Immature natural killer cell (primary cell): ENCODE measurements at regions not wholly inside any gene's neighbourhood (a gene's known extent, or its start where the extent isn't known, plus 50 kb on each side); places are given as distances from the start of the nearest gene placed in this dataset.

Source experiments
- DNase-seq, 3 donors: peaks; one replicate each; pipeline ENCODE4 v3.0.0; 2022; ENCODE audit warnings: mixed read lengths in 1 of 3
- H3K27ac Mint-ChIP-seq, 6 donors: one replicate each; pipeline ENCODE4 v1.8.0; 2020; ENCODE audit warnings: mixed read lengths in 6 of 6, mild to moderate bottlenecking in 5 of 6, inconsistent platforms in 4 of 6, moderate library complexity in 3 of 6
- H3K27me3 Mint-ChIP-seq, 3 donors: one replicate each; pipeline ENCODE4 v1.8.0; 2020 to 2021; ENCODE audit warnings: low read depth in 3 of 3, mild to moderate bottlenecking in 3 of 3, mixed read lengths in 3 of 3, moderate library complexity in 3 of 3, inconsistent platforms in 1 of 3
- H3K36me3 Mint-ChIP-seq, 3 donors: one replicate each; pipeline ENCODE4 v1.8.0; 2020; ENCODE audit warnings: mixed read lengths in 3 of 3, inconsistent platforms in 2 of 3, mild to moderate bottlenecking in 2 of 3
- H3K4me1 Mint-ChIP-seq, 2 donors: one replicate each; pipeline ENCODE4 v1.8.0; 2020; ENCODE audit warnings: inconsistent platforms in 2 of 2, mild to moderate bottlenecking in 2 of 2, mixed read lengths in 2 of 2, moderate library complexity in 1 of 2
- H3K4me3 Mint-ChIP-seq, 5 donors: one replicate each; pipeline ENCODE4 v1.8.0; 2020; ENCODE audit warnings: mild to moderate bottlenecking in 5 of 5, mixed read lengths in 5 of 5, inconsistent platforms in 3 of 5, moderate library complexity in 3 of 5
- H3K9me3 Mint-ChIP-seq, 6 donors: one replicate each; pipeline ENCODE4 v1.8.0; 2020; ENCODE audit warnings: mild to moderate bottlenecking in 6 of 6, mixed read lengths in 6 of 6, inconsistent platforms in 4 of 6, moderate library complexity in 3 of 6

GRCh38 chr6:146879406-146880117, 280.8 kb downstream of the ADGB start:
- Mint-ChIP-seq H3K27ac (no peak overlapping the region), H3K4me1 (peaks cover 0 to 8% of the 10 kb centered on the region in 2 donors), H3K9me3 (peaks cover 0 to 2% (median 0%) of the 10 kb centered on the region in 6 donors), H3K36me3 (no peaks in the 10 kb centered on the region), H3K4me3 (no peak overlapping the region), H3K27me3 (peaks cover 1 to 3% (median 2%) of the 10 kb centered on the region in 3 donors)
- DNase-seq, result no peak

GRCh38 chr6:146881228-146882181, 282.7 kb downstream of the ADGB start:
- peaks cover 1 to 2% (median 2%) of the 10 kb centered on the region in 3 donors for H3K27me3 Mint-ChIP-seq
- H3K27ac Mint-ChIP-seq, result no peak overlapping the region
- no peak for DNase-seq
- H3K4me3 Mint-ChIP-seq, result no peak overlapping the region
- H3K9me3 Mint-ChIP-seq, result peaks cover 0 to 2% (median 0%) of the 10 kb centered on the region in 6 donors
- no peaks in the 10 kb centered on the region for H3K36me3 Mint-ChIP-seq
- H3K4me1 Mint-ChIP-seq, result peaks cover 0 to 5% of the 10 kb centered on the region in 2 donors

GRCh38 chr6:146883640-146884531, 285.1 kb downstream of the ADGB start:
- H3K4me3 Mint-ChIP-seq, result no peak overlapping the region
- peaks cover 0 to 8% (median 0%) of the 10 kb centered on the region in 6 donors for H3K9me3 Mint-ChIP-seq
- H3K27me3 Mint-ChIP-seq, result peaks cover 0 to 4% (median 1%) of the 10 kb centered on the region in 3 donors
- H3K4me1 Mint-ChIP-seq, result no peaks in the 10 kb centered on the region
- H3K36me3 Mint-ChIP-seq, result no peaks in the 10 kb centered on the region
- no peak overlapping the region for H3K27ac Mint-ChIP-seq
- DNase-seq, result no peak

GRCh38 chr6:146884728-146885127, 286.0 kb downstream of the ADGB start:
- Mint-ChIP-seq H3K9me3 (peaks cover 0 to 8% (median 0%) of the 10 kb centered on the region in 6 donors), H3K4me1 (no peaks in the 10 kb centered on the region), H3K27ac (no peak overlapping the region), H3K4me3 (no peak overlapping the region), H3K36me3 (no peaks in the 10 kb centered on the region), H3K27me3 (peaks cover 0 to 4% (median 1%) of the 10 kb centered on the region in 3 donors)
- no peak for DNase-seq

- no peak overlapping the region for H3K4me3 Mint-ChIP-seq
- H3K27me3 Mint-ChIP-seq, result peaks cover 0 to 4% (median 1%) of the 10 kb centered on the region in 3 donors
- no peaks in the 10 kb centered on the region for H3K4me1 Mint-ChIP-seq
- no peaks in the 10 kb centered on the region for H3K36me3 Mint-ChIP-seq
- no peak overlapping the region for H3K27ac Mint-ChIP-seq
- H3K9me3 Mint-ChIP-seq, result peaks cover 0 to 8% (median 0%) of the 10 kb centered on the region in 6 donors
- no peak for DNase-seq
Measured at GRCh38 chr6:146885708-146886457, 287.1 kb downstream of the ADGB start.

GRCh38 chr6:146886587-146887446, 288.0 kb downstream of the ADGB start:
- no peak overlapping the region for H3K27ac Mint-ChIP-seq
- peaks cover 0 to 4% (median 1%) of the 10 kb centered on the region in 3 donors for H3K27me3 Mint-ChIP-seq
- no peak for DNase-seq
- no peaks in the 10 kb centered on the region for H3K36me3 Mint-ChIP-seq
- no peak overlapping the region for H3K4me3 Mint-ChIP-seq
- peaks cover 0 to 8% (median 0%) of the 10 kb centered on the region in 6 donors for H3K9me3 Mint-ChIP-seq
- H3K4me1 Mint-ChIP-seq, result no peaks in the 10 kb centered on the region

GRCh38 chr6:146887447-146888077, 288.8 kb downstream of the ADGB start:
- Mint-ChIP-seq H3K27ac (no peak overlapping the region), H3K36me3 (no peaks in the 10 kb centered on the region), H3K4me1 (no peaks in the 10 kb centered on the region), H3K27me3 (peaks cover 0 to 6% (median 0%) of the 10 kb centered on the region in 3 donors), H3K4me3 (no peak overlapping the region), H3K9me3 (peaks cover 0 to 8% (median 0%) of the 10 kb centered on the region in 6 donors)
- DNase-seq, result no peak

- Mint-ChIP-seq H3K9me3 (peaks cover 0 to 8% (median 0%) of the 10 kb centered on the region in 6 donors), H3K4me1 (no peaks in the 10 kb centered on the region), H3K36me3 (no peaks in the 10 kb centered on the region), H3K27ac (no peak overlapping the region), H3K27me3 (peaks cover 0 to 6% (median 2%) of the 10 kb centered on the region in 3 donors), H3K4me3 (no peak overlapping the region)
- no peak for DNase-seq
Measured at GRCh38 chr6:146889303-146889702, 290.5 kb downstream of the ADGB start.

- Mint-ChIP-seq H3K4me1 (no peaks in the 10 kb centered on the region), H3K27me3 (peaks cover 3 to 6% (median 4%) of the 10 kb centered on the region in 3 donors), H3K27ac (no peak overlapping the region), H3K36me3 (peaks cover 0 to 3% (median 0%) of the 10 kb centered on the region in 3 donors), H3K4me3 (no peak overlapping the region), H3K9me3 (peaks cover 0 to 8% (median 0%) of the 10 kb centered on the region in 6 donors)
- DNase-seq, result no peak
Measured at GRCh38 chr6:146890172-146890571, 291.4 kb downstream of the ADGB start.

- no peaks in the 10 kb centered on the region for H3K4me1 Mint-ChIP-seq
- no peak for DNase-seq
- peaks cover 3 to 6% (median 4%) of the 10 kb centered on the region in 3 donors for H3K27me3 Mint-ChIP-seq
- peaks cover 0 to 8% (median 0%) of the 10 kb centered on the region in 6 donors for H3K9me3 Mint-ChIP-seq
- H3K36me3 Mint-ChIP-seq, result peaks cover 0 to 3% (median 0%) of the 10 kb centered on the region in 3 donors
- H3K27ac Mint-ChIP-seq, result no peak overlapping the region
- no peak overlapping the region for H3K4me3 Mint-ChIP-seq
Measured at GRCh38 chr6:146890644-146891434, 292.1 kb downstream of the ADGB start.

- Mint-ChIP-seq H3K27me3 (peaks cover 3 to 7% (median 4%) of the 10 kb centered on the region in 3 donors), H3K4me1 (no peaks in the 10 kb centered on the region), H3K9me3 (peaks cover 0 to 11% (median 0%) of the 10 kb centered on the region in 6 donors), H3K36me3 (peaks cover 0 to 3% (median 0%) of the 10 kb centered on the region in 3 donors), H3K27ac (no peak overlapping the region), H3K4me3 (no peak overlapping the region)
- DNase-seq, result no peak
Measured at GRCh38 chr6:146891615-146892265, 293.0 kb downstream of the ADGB start.
